A673 (cell line): ENCODE measurements at regions not wholly inside any gene's neighbourhood (a gene's known extent, or its start where the extent isn't known, plus 50 kb on each side); places are given as distances from the start of the nearest gene placed in this dataset.
"Not testable (repeated sequence)": the region's sequence is repeated elsewhere in the genome, so short reads cannot be mapped to it uniquely, and the experiment has no call there.

Experiments used
- BruUV-seq: library from RNA; stranded (reverse); fragments of 400-500 nt; replicated peaks from 2 replicates; lab custom pipeline; 2021; lab: Mats Ljungman, UMichigan
- CTCF ChIA-PET: fragments of 300-600 bp; sonication (Branson Sonifier 250); formaldehyde crosslinking; loops from one replicate; lab custom pipeline; 2022; ENCODE audit warnings: antibody characterized with exemption; lab: Charles Lee
- POLR2A ChIA-PET: fragments of 300-600 bp; sonication (Branson Sonifier 250); formaldehyde crosslinking; loops from one replicate; lab custom pipeline; 2022; ENCODE audit warnings: antibody characterized with exemption; ENCODE audit not compliant: low non-redundant PET; lab: Charles Lee
- DNase-seq: peaks from one replicate; pipeline ENCODE4 v3.0.0-alpha.2; 2015; ENCODE audit warnings: low spot score
- H3K27ac ChIP-seq: fragments of 200-600 bp; sonication (generic); 2 replicates; pipeline ENCODE4 v1.5.1; 2016; ENCODE audit warnings: mixed run types, low read depth, mild to moderate bottlenecking, mixed read lengths, antibody characterized with exemption, low read length; ENCODE audit not compliant: poor library complexity, severe bottlenecking
- H3K27me3 ChIP-seq: fragments of 200-600 bp; sonication (generic); replicated peaks from 2 replicates; pipeline ENCODE4 v1.6.1; 2017; ENCODE audit warnings: mixed run types, low read depth, mild to moderate bottlenecking, mixed read lengths, antibody characterized with exemption, low read length; ENCODE audit not compliant: insufficient read depth, poor library complexity
- H3K36me3 ChIP-seq: fragments of 200-600 bp; sonication (generic); 2 replicates; pipeline ENCODE4 v1.6.1; 2016; ENCODE audit warnings: mixed run types, mild to moderate bottlenecking, mixed read lengths, antibody characterized with exemption, low read length; ENCODE audit not compliant: insufficient read depth, poor library complexity, severe bottlenecking
- H3K4me1 ChIP-seq: fragments of 200-600 bp; sonication (generic); 2 replicates; pipeline ENCODE4 v1.6.1; 2017; ENCODE audit warnings: mixed run types, mild to moderate bottlenecking, mixed read lengths, antibody characterized with exemption, low read length; ENCODE audit not compliant: insufficient read depth, poor library complexity, severe bottlenecking
- H3K4me3 ChIP-seq: fragments of 200-600 bp; sonication (generic); 2 replicates; pipeline ENCODE4 v1.5.1; 2016; ENCODE audit warnings: low read depth, mixed run types, mild to moderate bottlenecking, mixed read lengths, low read length; ENCODE audit not compliant: poor library complexity, severe bottlenecking
- H3K9me3 ChIP-seq: fragments of 200-600 bp; sonication (generic); 2 replicates; pipeline ENCODE4 v1.6.1; 2016; ENCODE audit warnings: mixed run types, low read depth, mild to moderate bottlenecking, mixed read lengths, antibody characterized with exemption, low read length; ENCODE audit not compliant: poor library complexity, severe bottlenecking
- EZH2 ChIP-seq: fragments of 200-600 bp; sonication (generic); IDR thresholded peaks from 2 replicates; pipeline ENCODE4 v1.6.1; 2017; ENCODE audit warnings: borderline replicate concordance, low read depth, mild to moderate bottlenecking, mixed read lengths, antibody characterized with exemption, low read length; ENCODE audit not compliant: poor library complexity, severe bottlenecking
- intact Hi-C: fragments of 100-400 bp; cut with micrococcal nuclease; formaldehyde crosslinking; loops from one replicate; pipeline ENCODE4 v1.10.0; 2022; ENCODE audit not compliant: unreplicated experiment
- TF ChIP-seq, protein P1 (sequence below): fragments of 300-800, 200-600 bp; sonication (generic); conservative IDR thresholded peaks from 2 replicates; pipeline ENCODE4 v1.5.1; 2017; ENCODE audit warnings: low read depth, mild to moderate bottlenecking, antibody characterized with exemption, low read length, moderate library complexity, mixed read lengths

DNA sequence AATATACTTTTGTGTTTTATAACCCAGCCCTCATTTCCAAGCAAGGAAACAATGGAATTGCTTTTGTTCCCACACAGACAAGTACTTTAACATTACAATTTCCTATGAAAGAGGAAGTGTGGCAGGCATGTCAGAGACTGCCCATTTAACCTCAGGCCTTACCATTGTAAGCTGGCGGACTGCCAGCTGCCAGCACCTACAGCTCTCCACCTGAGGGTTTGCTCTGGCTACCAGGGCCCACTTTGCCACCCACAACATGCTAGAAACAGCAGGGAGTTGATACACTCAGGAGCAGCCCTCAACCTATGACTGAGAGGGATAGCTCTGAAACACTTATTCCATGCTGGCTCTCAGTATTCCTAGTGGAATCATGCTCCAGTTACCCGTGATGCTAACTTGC is 152.3 kb upstream of the PRDX4 start:
- no peaks in the 10 kb centered on the region for H3K4me1 ChIP-seq
- peaks cover 4% of the 10 kb centered on the region for H3K27me3 ChIP-seq
- H3K4me3 ChIP-seq, result no peak overlapping the region
- CTCF ChIA-PET, result no interaction called here
- H3K27ac ChIP-seq, result no peak overlapping the region
- POLR2A ChIA-PET, result no interaction called here
- no peaks in the 10 kb centered on the region for H3K9me3 ChIP-seq
- H3K36me3 ChIP-seq, result no peaks in the 10 kb centered on the region
- no peak for DNase-seq
- no TSS peak for BruUV-seq
- TF ChIP-seq EZH2, result no peak
- TF ChIP-seq, protein P1, sequence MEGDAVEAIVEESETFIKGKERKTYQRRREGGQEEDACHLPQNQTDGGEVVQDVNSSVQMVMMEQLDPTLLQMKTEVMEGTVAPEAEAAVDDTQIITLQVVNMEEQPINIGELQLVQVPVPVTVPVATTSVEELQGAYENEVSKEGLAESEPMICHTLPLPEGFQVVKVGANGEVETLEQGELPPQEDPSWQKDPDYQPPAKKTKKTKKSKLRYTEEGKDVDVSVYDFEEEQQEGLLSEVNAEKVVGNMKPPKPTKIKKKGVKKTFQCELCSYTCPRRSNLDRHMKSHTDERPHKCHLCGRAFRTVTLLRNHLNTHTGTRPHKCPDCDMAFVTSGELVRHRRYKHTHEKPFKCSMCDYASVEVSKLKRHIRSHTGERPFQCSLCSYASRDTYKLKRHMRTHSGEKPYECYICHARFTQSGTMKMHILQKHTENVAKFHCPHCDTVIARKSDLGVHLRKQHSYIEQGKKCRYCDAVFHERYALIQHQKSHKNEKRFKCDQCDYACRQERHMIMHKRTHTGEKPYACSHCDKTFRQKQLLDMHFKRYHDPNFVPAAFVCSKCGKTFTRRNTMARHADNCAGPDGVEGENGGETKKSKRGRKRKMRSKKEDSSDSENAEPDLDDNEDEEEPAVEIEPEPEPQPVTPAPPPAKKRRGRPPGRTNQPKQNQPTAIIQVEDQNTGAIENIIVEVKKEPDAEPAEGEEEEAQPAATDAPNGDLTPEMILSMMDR, result no peak
- intact Hi-C loops, result no loop called here

- H3K27ac ChIP-seq, H3K36me3 ChIP-seq, BruUV-seq, POLR2A ChIA-PET, H3K4me3 ChIP-seq, H3K4me1 ChIP-seq, H3K9me3 ChIP-seq, CTCF ChIA-PET, intact Hi-C loops, DNase-seq, H3K27me3 ChIP-seq: not testable (repeated sequence)
Observed at GRCh38 chrX:23523026-23523657, 144.2 kb upstream of the PRDX4 start.

- no TSS peak for BruUV-seq
- Histone ChIP-seq H3K27me3 (no peaks in the 10 kb centered on the region), H3K27ac (no peak overlapping the region), H3K36me3 (no peaks in the 10 kb centered on the region), H3K4me3 (no peak overlapping the region), H3K9me3 (no peaks in the 10 kb centered on the region), H3K4me1 (no peaks in the 10 kb centered on the region)
- ChIA-PET POLR2A (no interaction called here), CTCF (no interaction called here)
- DNase-seq, result no peak
- intact Hi-C loops, result no loop called here
- TF ChIP-seq, protein P1, result no peak
- no peak for TF ChIP-seq EZH2
Observed at GRCh38 chrX:23524467-23524866, 142.8 kb upstream of the PRDX4 start.

DNA sequence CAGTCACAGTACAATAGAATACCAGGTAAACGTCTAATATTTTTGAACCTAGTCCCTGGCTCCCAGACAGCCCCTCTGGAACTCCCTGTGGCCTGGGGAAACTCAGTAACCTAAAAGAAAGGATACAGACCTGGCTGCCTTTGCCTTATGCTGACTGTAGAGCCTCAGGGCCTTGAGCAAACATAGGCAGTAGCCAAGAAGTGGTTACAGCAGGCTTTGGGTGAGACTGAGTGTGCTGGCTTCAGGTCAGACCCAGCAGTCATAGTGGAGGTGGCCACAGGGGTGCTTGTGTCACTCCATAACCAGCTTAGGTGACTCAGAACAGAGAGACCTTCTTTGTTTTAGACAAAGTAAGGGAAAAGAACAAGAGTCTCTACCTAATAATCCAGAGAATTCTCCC is 141.8 kb upstream of the PRDX4 start:
- no peaks in the 10 kb centered on the region for H3K4me1 ChIP-seq
- H3K4me3 ChIP-seq, result no peak overlapping the region
- no peaks in the 10 kb centered on the region for H3K27me3 ChIP-seq
- no peak for DNase-seq
- intact Hi-C loops, result no loop called here
- H3K27ac ChIP-seq, result no peak overlapping the region
- no peak for TF ChIP-seq EZH2
- TF ChIP-seq, protein P1, result no peak
- ChIA-PET CTCF (no interaction called here), POLR2A (no interaction called here)
- no TSS peak for BruUV-seq
- no peaks in the 10 kb centered on the region for H3K36me3 ChIP-seq
- no peaks in the 10 kb centered on the region for H3K9me3 ChIP-seq
